ENCODE measurements at regions not wholly inside any gene's neighbourhood (a gene's known extent, or its start where the extent isn't known, plus 50 kb on each side); places are given as distances from the start of the nearest gene placed in this dataset.

DNA sequence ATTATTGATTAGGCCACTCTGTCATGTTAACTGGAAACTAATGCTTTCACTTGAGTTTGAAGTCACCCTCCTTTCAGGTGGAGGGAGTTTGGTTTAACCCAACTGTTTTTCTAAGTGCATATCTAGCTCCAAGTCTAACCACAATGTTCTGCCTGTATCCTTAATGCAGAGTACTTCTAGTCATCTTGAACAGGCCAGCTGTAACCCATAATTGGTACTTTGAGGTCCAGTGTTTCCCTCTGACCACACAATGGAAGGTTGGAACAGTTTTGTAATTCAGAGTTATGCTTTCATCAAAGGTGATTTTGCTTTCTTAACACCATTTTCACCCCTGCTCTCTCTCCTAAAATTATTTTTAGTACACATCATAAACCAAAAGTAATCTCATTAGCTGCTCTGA, 237.2 kb upstream of the DCN start:
- no peak for DNase-seq

DNA sequence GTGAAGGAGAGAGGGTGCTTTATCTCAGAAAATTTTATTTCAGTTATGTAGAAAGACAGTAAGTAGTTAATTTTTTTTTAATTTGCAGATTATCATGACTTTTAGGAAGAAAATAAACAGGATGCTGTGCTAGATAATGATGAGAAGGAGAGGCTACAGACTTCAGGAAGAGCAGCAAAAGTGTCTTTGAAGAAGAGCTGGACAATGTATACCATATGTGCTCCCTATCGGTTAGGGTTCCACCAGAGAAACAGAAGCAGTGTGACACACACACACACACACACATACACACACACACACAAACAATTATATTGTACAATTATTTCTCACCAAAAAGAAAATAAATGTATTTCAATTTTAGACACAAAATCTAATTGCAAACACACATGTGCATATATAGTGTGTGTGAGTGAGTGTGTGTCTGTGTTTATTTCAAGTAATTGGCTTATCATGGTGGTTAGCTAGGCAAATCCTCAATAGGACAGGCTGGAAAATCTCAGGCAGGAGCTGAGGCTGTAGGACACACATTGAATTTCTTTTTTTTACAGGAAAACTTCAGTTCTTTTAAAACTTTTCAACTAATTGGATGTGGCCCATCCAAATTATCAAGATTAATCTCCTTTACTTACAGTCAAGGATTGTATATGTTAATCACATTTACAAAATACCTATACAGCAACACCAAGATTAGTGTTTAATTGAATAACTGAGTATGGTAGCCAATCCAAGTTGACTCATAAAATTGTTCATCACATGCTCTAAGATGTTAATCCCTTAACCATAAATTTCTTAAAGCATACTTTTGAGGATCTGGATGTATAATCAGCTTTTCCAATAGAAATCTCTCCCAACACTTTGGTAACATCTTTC, 235.8 kb upstream of the DCN start:
- no peak for DNase-seq

DNA sequence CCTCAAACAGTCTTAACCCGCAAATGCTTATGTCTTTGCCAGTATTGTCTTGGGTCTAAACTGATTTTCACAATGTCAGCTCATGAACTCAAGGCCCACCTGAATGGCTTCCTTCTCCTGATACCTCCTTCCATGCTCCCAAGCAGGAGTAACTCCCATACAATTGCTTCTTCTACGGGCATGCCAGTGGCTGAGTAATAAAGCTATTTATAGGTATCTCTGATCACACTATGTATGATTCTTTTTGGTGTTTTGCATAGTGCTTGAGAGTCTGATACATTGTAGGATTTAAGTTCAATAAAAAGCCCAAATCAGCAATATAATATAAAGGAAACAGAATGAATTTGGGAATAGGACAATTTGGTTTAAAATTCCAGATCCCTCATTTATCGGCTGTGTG, 235.0 kb upstream of the DCN start:
- DNase-seq = no peak

DNA sequence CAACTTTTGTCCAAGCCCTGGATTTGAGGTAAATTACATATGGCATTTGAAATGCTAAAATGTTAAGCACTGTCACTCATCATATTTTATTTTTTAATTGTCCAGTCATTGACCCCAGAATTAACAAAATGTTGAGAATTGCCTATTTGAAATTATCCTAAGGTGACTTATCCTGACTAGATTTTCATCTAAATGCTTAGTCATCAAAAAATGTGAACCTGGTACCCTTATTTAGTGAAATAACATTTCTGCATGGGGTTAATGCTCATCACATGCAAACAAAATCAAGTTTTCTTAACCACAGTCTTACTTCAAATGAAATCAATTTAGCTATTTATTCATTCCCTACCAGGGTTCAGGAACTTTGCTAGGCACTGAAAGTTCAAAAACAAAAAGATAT, 232.0 kb upstream of the DCN start:
- no peak for DNase-seq

DNA sequence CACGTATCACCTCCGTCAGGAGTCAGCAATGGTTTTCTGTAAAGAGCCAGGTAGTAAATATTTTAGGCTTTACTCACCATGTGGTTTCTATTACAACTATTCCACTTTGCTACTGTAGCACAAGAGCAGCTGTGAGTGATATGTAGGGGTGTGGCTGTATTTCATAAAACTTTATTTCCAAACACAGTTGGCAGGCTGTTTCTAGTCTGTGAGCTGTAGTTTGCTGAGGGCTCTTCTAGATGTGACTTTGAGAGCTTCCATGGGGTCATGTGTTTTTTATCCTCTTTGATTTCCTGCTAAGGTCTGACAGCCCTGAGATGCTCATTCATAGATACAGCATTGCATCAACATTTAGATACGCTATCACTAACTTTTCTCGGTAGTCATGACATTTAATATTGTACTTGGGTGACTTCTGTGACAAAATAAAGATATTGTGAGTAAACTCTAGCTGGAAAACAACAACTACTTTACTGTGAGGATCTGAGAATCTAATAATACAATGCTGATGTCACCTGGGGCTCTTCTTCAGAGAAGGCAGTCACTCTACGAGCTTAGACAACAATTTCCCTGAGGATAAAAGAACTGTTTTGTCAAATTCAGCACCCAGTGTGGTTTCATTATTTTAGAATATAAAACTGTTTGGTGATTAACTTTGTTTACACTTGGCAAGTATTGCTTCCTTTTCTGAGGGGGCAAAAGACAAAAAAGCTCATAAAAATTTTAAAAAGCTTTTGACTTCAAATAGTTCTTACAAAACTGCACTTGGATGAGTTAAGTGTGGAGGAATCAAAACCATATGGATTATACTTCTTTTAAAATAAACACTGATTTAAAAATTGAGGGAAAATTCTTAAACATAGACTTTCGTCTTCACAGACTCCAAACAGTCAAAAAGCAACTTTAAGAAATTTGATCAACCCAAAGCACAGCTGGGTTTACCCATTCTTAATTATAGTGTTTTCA, 231.2 kb upstream of the DCN start:
- no peak for DNase-seq

DNA sequence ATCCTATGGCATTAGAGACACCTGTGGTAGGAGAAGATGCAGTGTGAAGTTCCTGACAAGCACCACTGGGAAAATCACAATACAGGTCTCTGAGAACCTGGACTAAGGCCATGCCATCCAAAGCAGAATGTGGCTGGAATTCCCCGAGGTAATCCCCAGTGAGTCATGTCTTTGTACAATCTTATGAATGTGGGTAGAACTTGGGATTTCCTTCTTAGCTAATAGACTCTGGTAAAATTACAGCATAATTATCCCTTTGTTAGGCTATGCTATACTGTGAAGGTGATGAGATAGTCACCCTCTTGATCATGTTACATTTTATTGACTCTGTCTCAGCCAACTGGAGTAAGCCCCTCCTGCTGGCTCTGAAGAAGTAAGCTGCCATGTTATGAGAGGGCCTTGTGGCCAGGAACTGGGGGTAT, 224.3 kb upstream of the DCN start:
- no peak for DNase-seq

DNA sequence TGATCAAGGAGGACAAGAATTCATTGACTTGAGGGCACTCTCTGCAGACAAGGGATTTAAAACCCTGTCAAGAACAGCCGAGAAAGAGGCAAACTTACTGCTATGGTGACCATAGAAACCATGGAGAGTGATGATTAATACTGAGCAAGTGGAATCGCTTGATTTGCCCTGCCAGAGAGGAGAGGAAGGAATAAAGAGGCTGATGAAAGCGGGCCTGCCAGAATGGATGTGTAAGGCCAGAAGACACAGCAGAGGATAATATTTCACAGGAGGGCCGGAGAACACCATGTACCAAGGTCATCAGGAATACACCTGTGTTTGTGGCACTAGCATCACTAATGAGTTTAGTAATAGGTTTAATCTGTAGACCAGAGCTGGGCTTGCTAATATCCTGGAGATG, 221.8 kb upstream of the DCN start:
- no peak for DNase-seq

DNA sequence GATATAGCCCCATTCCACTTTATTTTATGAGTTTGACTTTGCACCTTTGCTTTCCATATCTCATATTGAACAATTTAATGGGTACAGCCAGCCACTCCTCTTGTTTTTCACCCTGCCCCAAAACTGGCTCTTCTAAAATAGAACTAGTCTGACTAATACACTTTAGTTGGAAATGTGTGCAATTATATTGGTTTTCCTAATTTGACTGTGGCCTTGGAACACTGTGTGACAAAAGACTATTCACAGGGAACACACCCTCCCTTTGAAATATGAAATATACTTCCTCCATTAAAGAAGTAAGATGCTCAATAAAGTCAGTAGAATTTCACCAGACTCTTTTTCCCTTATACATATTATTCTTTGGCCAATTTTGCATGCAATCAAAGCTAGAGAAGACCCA, 218.6 kb upstream of the DCN start:
- DNase-seq = no peak

DNA sequence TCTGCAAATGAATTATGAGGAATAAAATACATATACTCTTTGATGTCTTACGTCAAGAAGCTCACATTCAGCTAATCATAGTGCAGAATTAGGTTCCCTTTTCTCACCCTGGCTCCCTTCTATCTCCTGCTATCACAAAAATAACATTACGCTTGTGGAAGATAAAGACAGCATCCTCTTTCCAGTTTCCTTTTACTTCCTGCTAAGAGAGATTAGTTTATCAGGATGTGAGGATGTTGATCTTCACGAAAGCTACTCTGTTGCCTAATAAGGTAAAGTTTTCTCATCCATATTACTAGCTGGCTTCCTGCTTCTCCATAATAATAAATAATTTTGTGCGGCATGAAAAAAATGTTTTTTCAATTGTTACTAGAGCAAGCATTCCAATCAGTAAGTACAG, 217.7 kb upstream of the DCN start:
- no peak for DNase-seq

DNA sequence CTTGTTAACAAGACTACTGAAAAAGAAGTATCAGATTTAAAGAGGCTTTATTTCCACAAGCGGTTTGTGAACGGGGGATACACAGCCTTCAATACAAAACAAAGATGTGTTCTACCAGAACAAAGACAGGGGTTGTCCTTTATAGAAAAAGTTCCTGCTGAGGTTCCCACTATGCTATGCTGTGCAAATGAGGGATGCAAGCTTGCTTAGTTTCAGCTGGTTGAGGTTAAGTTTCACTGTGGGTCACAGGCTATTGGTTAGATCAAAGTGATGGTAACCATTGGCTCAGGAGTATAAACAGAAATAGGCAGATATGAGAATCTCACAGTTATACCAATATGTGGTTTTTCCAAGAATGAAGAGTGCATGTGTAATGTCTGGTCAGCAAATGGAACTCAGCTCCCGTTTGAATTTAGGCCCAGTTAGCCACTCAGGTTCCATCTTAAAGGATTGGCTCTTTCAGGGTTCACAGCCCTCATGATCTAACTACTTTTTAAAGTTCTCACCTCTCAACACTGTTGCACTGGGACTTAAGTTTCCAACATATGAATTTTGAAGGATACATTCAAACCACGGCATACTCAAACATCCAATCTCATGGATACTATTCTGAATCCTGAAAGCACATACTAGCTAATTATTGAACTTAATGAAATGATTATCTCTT, 215.4 kb upstream of the DCN start:
- DNase-seq = no peak

DNA sequence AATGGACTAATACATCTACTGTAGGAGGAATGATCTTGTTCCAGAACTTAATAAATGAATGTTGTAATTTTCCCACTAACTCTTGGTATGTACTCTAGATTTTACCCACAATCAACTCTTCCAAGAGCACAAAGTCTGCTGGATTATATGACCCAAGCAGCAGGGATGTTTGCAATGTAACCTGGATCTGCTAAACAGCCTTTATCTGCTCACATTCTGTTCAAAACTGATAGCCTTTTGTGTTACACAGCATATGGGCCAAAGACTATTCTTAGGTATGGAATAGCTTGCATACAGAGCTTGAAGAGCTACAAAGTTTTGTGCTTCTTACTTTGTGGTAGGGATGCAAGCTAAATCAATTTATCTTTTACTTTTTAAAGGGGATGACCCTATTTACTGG, 213.7 kb upstream of the DCN start:
- DNase-seq = no peak

DNA sequence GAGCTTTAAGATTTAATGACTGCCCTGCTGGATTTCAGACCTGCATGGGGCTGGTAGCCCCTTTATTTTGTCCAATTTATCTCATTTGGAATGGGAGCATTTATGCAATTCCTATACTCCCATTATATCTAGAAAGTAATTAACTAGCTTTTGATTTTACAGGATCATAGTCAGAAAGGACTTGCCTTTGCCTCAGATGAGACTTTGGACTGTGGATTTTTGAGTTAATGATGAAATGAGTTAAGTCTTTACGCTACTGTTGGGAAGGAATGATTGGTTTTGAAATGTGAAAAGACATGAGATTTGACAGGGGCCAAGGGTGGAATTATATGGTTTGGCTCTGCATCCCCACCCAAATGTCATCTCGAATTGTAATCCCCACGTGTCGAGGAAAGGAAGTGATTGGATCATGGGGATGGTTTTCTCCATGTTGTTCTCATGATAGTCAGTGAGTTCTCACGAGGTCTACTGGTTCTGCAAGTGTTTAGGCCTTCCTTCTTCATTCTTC, 213.1 kb upstream of the DCN start:
- no peak for DNase-seq

DNA sequence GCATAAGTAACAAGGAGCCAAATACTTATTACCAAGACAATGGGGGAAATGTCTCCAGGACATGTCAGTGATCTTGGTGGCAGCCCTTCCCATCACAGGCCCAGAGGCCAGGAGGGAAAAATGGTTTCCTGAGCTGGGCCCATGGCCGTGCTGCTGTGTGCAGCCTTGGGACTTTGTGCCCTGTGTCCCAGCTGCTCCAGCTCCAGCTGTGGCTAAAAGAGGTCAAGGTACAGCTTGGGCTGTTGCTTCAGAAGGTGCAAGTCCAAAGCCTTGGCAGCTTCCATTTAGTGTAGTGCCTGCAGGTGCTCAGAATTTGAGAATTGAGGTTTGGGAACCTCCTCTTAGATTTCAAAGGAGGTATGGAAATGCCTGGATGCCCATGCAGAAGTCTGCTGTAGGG, 212.3 kb upstream of the DCN start:
- no peak for DNase-seq

DNA sequence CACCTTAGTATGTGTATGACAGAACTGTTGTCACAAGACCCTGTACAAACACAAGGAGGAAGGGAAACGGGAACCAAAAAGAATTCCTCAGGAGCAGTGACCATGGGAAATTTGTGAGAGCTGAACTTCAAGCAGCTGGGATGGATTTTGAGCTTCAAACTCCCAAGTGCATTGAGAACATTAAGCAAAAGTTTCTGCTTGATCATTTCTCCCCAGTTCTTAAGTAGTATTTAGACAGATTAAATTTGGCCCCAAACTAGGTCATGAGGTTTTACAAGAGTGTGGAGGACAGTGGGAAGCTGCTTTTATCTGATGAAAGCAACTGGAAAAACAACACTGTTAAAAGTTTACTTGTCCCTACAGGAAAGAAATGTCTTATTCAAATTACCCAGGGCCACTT, 206.0 kb upstream of the DCN start:
- no peak for DNase-seq

DNA sequence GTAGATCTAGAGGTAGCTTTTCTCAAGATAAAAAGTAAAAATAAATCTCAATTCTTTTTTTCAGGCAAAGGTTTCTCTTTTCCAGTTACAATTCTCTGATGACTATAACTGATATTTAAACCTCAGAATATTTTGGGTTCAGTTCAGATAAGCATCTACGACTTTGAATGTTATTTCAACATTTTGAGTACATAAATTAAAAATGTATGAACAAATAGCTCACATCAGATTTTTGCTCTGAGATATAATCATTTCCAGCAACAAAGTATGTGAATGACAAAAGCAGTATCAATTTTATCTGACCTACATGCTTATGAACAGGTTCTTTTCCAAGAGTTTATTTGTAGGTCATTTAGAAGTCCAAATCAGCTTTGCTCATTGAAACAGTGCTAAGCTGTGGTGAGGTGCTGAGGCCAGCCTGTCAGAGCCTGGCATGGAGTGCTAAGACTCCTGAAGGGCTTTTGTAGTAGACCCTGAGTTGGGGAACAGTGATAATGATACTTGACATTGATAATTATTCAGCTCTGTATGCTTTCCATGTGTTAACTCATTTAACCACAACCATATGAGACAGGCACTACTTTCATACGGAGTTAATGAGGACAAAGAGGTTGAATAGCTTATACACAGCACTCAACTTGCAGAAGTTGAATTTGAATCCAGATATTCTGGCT, 205.0 kb upstream of the DCN start:
- no peak for DNase-seq

DNA sequence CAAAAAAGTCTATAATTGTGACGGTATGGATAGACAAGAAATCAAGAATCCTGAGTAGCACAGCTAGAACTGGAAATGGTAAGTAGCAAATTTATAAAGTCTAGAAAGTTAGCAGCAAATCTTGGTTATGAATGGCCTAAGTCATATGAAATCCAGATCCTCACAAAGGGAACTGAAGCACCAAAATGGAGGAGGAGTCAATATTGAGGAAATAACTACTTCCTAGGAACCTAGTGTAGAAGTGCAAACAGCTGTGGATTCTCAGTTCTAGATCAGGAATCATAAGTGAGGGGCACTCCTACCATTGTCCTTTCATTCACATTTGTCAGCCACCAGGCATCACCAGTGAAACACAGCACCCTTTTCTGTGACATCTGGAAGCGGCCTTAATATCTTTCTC, 202.2 kb upstream of the DCN start:
- no peak for DNase-seq

DNA sequence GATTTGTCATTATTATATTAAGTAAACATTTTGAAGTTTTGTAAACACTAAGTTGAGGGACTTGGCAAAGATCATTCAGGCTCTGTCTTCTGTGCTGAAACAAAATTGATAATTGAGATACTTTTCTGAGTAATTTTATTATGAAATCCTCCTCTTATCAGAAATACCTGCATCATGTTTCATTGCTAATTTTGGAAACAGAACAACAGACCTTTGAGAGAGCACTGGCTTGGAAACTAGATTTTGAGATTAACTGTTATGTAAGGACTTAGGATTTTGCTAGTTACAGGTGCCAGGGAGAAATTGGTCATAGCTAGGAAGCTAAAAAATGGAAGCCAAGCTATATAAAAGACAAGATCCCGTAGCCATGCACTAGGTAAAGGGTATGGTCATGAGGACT, 201.7 kb upstream of the DCN start:
- DNase-seq = no peak

DNA sequence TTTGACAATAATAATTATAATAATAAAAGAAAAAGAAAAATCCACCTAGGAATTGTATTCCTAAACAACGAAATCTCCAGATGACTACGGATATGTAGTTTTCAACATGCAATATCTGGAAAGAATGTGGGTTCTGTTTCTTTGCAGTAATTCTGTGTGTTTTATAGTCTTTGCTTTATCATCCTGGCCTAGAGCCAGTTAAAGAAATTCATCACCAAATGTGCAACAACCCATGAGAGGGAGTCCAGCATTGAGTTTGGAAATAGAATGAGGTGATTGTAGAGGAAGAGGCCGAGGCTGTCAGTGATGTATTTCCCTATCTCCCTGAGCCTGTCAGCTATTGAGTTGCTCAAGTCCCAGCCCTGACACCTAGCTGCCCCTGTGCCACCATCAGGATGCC, 200.5 kb upstream of the DCN start:
- no peak for DNase-seq

DNA sequence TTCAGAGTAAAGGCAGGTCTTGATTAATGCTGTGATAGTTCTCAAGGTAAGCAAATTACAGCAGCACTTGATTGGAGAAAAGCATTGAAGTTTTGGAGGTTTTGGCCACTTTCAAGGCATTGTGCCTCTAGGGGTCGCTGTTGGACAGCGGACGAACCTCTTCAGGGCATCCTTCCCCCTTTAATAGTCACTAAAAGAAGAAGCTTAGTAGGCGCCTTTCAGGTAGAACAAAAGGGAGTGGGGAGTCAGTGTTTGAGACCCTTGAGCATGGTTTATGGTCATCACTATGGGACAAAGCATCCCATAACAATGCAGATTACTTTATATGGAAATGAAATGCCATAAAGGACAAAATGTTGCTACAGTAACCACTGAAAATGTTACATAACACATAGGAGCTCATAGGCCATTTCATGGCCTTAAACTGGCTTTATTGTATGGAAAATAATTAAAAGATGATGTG, 199.5 kb upstream of the DCN start:
- DNase-seq = peak; percentile 72

DNA sequence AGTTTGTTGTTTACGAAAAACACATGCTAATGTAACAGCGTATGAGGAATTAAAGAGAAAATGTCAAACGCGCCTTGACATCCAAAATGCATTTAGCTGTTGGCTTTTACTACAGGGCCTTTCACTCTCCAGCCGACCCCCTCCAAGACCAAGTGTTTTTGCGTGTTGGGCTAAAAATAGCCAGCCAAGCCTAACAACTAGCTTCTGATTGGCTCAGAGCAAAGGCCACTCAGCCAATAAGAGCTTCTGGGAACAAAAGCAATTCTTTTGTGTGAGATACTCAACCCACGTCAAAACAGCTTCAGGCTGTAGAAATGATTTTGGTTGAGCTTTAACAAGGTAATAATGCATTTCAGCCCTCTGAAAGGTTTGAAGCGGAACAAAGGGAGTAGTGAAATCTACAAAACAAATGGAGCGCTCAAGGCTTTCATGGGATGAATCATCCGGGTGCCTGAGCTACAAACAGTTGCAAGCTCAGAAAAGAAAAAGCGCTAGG, 198.7 kb upstream of the DCN start:
- no peak for DNase-seq

DNA sequence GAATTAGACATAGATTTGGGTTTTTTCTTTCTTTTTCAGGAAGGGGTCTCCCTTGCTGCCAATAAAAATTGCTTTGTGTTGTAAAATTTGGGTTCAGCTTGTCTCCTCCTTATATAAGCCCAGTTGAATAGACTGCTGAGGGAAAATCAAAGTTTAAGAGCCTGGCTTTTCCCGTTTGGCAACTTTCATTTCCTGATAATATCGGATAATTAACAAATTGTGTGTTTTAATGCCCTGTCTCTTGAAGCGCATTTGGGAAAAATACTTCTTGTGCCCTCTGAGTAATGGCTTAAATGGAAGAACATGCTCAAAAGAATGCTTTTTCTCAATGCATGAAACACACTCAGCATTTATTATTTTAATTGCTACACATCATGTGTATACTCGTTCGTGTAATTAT, 198.0 kb upstream of the DCN start:
- DNase-seq = no peak

DNA sequence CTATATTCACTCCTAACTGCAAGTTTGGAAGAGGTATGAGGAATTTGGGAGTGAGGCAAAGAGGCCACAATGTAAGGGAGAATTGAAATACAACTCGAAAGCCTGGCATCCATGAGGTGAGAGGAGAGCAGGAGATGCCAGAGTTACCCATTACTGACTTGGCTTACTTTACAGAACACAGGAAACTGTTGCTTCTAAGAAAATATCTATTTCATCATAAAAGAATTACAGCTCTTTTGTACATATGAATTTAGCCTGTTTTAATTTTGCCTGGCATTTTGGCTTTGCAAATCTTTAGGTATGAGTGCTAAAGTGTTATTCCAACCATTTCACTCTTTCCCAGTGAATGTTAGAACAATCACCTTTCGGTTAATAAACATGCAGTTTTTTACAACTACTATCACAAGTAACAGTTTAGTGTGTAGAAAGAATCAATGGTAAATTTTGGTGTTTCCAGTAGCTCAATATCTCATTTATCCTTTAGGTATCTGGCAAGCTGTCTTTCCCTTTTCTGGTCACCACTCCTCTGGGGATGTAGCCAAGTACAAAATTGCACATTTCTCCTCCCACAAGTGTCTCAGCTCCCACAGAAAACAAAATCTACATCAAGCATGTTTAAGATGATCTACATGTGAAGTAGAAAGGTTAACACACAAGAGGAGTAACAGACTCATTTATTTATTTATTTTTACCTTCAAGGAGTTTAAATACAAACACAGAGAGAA, 196.6 kb upstream of the DCN start:
- no peak for DNase-seq

Data from stimulated activated naive CD4-positive, alpha-beta T cell treated with Interleukin-2 at 50 U/mL for 16 hours (primary cell).